ENCODE measurements at regions not wholly inside any gene's neighbourhood (a gene's known extent, or its start where the extent isn't known, plus 50 kb on each side); places are given as distances from the start of the nearest gene placed in this dataset.

DNA sequence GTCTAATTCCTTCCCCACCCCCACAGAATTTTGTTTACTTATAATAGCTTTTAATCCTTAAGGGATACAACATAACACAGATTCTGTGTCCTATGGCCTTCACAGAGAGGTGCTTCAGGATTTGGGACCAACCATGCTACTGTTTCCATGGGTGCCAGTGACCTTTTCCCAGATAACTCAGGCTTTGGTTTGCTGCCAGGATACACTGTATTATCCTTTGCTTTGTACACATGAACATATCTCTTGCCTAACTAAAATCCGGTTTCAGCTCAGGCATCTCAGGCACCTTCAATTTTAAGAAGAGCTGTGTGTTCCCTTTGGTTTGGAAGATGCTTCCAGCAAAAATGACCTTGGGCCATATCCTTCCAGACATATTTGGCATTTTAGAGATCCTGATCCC is 428.4 kb upstream of the CDH5 start:
- no peak overlapping the region for H3K27ac ChIP-seq
- H2AFZ ChIP-seq (ENCODE audit: low read depth), result no peak overlapping the region
- H3K4me3 ChIP-seq (IDR thresholded peaks at IDR 0.05; ENCODE audit: insufficient read depth, low read depth, low read length), result no peak overlapping the region
- no peaks in the 10 kb centered on the region for H3K36me3 ChIP-seq (ENCODE audit: insufficient read depth)
- no peaks in the 10 kb centered on the region for H3K4me1 ChIP-seq (ENCODE audit: low read depth, poor library complexity, severe bottlenecking)
- TF ChIP-seq, protein P1, sequence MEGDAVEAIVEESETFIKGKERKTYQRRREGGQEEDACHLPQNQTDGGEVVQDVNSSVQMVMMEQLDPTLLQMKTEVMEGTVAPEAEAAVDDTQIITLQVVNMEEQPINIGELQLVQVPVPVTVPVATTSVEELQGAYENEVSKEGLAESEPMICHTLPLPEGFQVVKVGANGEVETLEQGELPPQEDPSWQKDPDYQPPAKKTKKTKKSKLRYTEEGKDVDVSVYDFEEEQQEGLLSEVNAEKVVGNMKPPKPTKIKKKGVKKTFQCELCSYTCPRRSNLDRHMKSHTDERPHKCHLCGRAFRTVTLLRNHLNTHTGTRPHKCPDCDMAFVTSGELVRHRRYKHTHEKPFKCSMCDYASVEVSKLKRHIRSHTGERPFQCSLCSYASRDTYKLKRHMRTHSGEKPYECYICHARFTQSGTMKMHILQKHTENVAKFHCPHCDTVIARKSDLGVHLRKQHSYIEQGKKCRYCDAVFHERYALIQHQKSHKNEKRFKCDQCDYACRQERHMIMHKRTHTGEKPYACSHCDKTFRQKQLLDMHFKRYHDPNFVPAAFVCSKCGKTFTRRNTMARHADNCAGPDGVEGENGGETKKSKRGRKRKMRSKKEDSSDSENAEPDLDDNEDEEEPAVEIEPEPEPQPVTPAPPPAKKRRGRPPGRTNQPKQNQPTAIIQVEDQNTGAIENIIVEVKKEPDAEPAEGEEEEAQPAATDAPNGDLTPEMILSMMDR (conservative IDR thresholded peaks at IDR 0.05; ENCODE audit: low read depth, low read length), result no peak
- no peaks in the 10 kb centered on the region for H3K79me2 ChIP-seq (ENCODE audit: insufficient read depth, low read depth)
- no peak overlapping the region for H3K4me2 ChIP-seq
- H4K20me1 ChIP-seq (ENCODE audit: insufficient read depth), result no peaks in the 10 kb centered on the region
- H3K27me3 ChIP-seq (ENCODE audit: insufficient read depth, low read depth), result no peaks in the 10 kb centered on the region
- no peak overlapping the region for H3K9ac ChIP-seq

DNA sequence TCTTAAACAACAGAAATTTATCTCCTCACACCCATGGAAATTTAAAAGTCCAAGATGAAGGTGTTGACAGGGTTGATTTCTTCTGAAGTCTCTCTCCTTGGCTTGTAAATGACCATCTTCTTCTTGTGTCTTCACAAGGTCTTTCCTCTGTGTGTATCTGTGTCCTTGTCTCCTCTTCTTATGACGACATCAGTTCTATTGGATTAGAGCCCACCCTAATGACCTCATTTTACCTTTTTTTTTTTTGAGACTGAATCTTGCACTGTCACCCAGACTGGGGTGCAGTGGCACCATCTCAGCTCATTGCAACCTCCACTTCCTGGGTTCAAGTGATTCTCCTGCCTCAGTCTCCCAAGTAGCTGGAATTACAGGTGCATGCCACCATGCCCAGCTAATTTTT is 429.0 kb upstream of the CDH5 start:
- TF ChIP-seq, protein P1 (conservative IDR thresholded peaks at IDR 0.05; ENCODE audit: low read depth, low read length), result no peak
- Histone ChIP-seq H3K36me3 (ENCODE audit: insufficient read depth) (no peaks in the 10 kb centered on the region), H3K27ac (no peak overlapping the region), H3K79me2 (ENCODE audit: insufficient read depth, low read depth) (no peaks in the 10 kb centered on the region), H2AFZ (ENCODE audit: low read depth) (no peak overlapping the region), H3K27me3 (ENCODE audit: insufficient read depth, low read depth) (no peaks in the 10 kb centered on the region), H3K9ac (no peak overlapping the region), H3K4me3 (IDR thresholded peaks at IDR 0.05; ENCODE audit: insufficient read depth, low read depth, low read length) (no peak overlapping the region), H3K4me2 (no peak overlapping the region), H4K20me1 (ENCODE audit: insufficient read depth) (no peaks in the 10 kb centered on the region), H3K4me1 (ENCODE audit: low read depth, poor library complexity, severe bottlenecking) (no peaks in the 10 kb centered on the region)

DNA sequence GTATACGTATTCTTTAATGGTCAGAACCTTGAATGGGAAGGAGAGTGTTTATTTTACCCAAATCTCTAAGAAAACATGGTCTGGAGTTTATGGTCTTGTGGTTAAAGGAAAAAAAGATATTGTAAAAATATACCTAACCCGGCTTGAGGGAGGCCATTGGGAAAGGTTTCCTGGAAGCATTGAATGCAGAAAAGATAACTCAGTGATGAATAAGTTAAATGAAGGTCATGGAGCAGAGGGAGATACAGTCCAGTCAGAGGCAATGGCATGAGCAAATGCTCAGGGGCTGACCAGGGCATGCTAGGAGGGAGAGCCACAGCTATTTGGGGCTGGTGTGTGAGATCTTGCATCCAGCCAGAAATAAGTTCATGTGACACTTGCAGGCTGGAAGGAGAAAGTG is 430.4 kb upstream of the CDH5 start:
- TF ChIP-seq, protein P1 (conservative IDR thresholded peaks at IDR 0.05; ENCODE audit: low read depth, low read length), result no peak
- H3K9ac ChIP-seq, result no peak overlapping the region
- H3K36me3 ChIP-seq (ENCODE audit: insufficient read depth), result no peaks in the 10 kb centered on the region
- no peak overlapping the region for H3K4me2 ChIP-seq
- no peaks in the 10 kb centered on the region for H3K27me3 ChIP-seq (ENCODE audit: insufficient read depth, low read depth)
- H3K79me2 ChIP-seq (ENCODE audit: insufficient read depth, low read depth), result no peaks in the 10 kb centered on the region
- H4K20me1 ChIP-seq (ENCODE audit: insufficient read depth), result no peaks in the 10 kb centered on the region
- no peaks in the 10 kb centered on the region for H3K4me1 ChIP-seq (ENCODE audit: low read depth, poor library complexity, severe bottlenecking)
- no peak overlapping the region for H3K4me3 ChIP-seq (IDR thresholded peaks at IDR 0.05; ENCODE audit: insufficient read depth, low read depth, low read length)
- H3K27ac ChIP-seq, result no peak overlapping the region
- H2AFZ ChIP-seq (ENCODE audit: low read depth), result no peak overlapping the region

DNA sequence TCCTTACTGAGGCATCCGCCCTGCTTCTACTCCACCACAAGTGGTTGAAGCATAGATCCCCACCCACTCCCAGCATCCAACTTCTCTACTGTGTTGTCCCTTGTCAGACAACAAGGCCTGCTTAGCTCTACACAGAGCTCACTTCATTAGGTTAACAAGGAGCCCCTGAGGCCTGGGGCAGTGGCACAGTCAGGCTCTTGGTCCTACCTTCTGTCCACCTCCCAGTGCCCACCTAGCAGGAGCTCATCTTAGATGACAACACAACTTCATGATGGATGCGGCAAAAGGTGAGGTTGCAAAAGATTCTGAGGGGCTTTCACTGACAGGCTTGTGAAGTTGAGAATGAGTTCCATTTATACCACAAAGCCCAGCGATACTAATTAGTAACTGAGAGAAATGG is 432.0 kb upstream of the CDH5 start:
- H3K79me2 ChIP-seq (ENCODE audit: insufficient read depth, low read depth), result no peaks in the 10 kb centered on the region
- no peaks in the 10 kb centered on the region for H3K4me1 ChIP-seq (ENCODE audit: low read depth, poor library complexity, severe bottlenecking)
- no peak overlapping the region for H3K4me3 ChIP-seq (IDR thresholded peaks at IDR 0.05; ENCODE audit: insufficient read depth, low read depth, low read length)
- no peak overlapping the region for H3K4me2 ChIP-seq
- H3K27ac ChIP-seq, result no peak overlapping the region
- H3K27me3 ChIP-seq (ENCODE audit: insufficient read depth, low read depth), result no peaks in the 10 kb centered on the region
- TF ChIP-seq, protein P1 (conservative IDR thresholded peaks at IDR 0.05; ENCODE audit: low read depth, low read length), result no peak
- H2AFZ ChIP-seq (ENCODE audit: low read depth), result no peak overlapping the region
- no peaks in the 10 kb centered on the region for H3K36me3 ChIP-seq (ENCODE audit: insufficient read depth)
- H3K9ac ChIP-seq, result no peak overlapping the region
- no peaks in the 10 kb centered on the region for H4K20me1 ChIP-seq (ENCODE audit: insufficient read depth)

DNA sequence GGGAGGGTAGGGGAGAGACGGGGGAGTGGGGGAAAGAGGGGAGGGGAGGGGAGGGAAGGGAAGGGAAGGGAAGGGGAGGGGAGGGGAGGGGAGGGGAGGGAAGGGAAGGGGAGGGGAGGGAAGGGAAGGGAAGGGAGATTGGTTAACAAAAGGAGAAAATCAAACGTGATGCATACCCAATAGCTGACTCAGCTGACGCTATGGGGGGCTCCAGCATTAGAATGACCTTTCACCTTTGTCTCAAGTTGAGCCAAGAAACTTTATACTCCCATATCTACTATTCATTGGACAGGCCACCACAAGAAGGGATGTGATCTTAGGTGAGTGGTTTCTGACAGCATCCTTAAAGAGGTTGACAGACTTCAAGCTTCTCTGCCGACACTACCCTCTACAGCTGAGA is 432.8 kb upstream of the CDH5 start:
- Histone ChIP-seq H3K4me3 (IDR thresholded peaks at IDR 0.05; ENCODE audit: insufficient read depth, low read depth, low read length) (no peak overlapping the region), H4K20me1 (ENCODE audit: insufficient read depth) (no peaks in the 10 kb centered on the region), H3K4me1 (ENCODE audit: low read depth, poor library complexity, severe bottlenecking) (no peaks in the 10 kb centered on the region), H3K36me3 (ENCODE audit: insufficient read depth) (no peaks in the 10 kb centered on the region), H3K79me2 (ENCODE audit: insufficient read depth, low read depth) (no peaks in the 10 kb centered on the region), H3K4me2 (no peak overlapping the region), H3K27me3 (ENCODE audit: insufficient read depth, low read depth) (no peaks in the 10 kb centered on the region), H3K9ac (no peak overlapping the region), H2AFZ (ENCODE audit: low read depth) (no peak overlapping the region), H3K27ac (no peak overlapping the region)
- TF ChIP-seq, protein P1 (conservative IDR thresholded peaks at IDR 0.05; ENCODE audit: low read depth, low read length), result no peak
